ENCODE measurements at regions not wholly inside any gene's neighbourhood (a gene's known extent, or its start where the extent isn't known, plus 50 kb on each side); places are given as distances from the start of the nearest gene placed in this dataset.

- ATAC-seq (no peak), DNase-seq (no peak)
- Histone ChIP-seq H3K4me3 (no peak overlapping the region), H3K27ac (no peak overlapping the region), H3K4me1 (no peaks in the 10 kb centered on the region), H3K27me3 (no peaks in the 10 kb centered on the region), H3K9me3 (no peaks in the 10 kb centered on the region), H3K36me3 (no peaks in the 10 kb centered on the region)
- in situ Hi-C loops (cut with MboI; ENCODE audit: low sequenced_read_pairs in 4 of 4) = no loop called here
- TF ChIP-seq CTCF (IDR thresholded peaks at IDR 0.05 in 4 of 5, conservative IDR thresholded peaks at IDR 0.05 in 1 of 5) (no peak), POLR2A (IDR thresholded peaks at IDR 0.05) (no peak)
- intact Hi-C loops (cut with DNase I; ENCODE audit: low total_unique reads) = no loop called here
Measured at GRCh38 chr1:79207331-79207730, 200.8 kb upstream of the ADGRL4 start.

- Histone ChIP-seq H3K36me3 (no peaks in the 10 kb centered on the region), H3K27me3 (no peaks in the 10 kb centered on the region), H3K4me3 (no peak overlapping the region), H3K4me1 (no peaks in the 10 kb centered on the region), H3K9me3 (no peaks in the 10 kb centered on the region), H3K27ac (no peak overlapping the region)
- DNase-seq = no peak
- no peak for ATAC-seq
- intact Hi-C loops (cut with DNase I; ENCODE audit: low total_unique reads) (no loop called here), in situ Hi-C loops (cut with MboI; ENCODE audit: low sequenced_read_pairs in 4 of 4) (no loop called here)
- TF ChIP-seq POLR2A (IDR thresholded peaks at IDR 0.05) (no peak), CTCF (IDR thresholded peaks at IDR 0.05 in 4 of 5, conservative IDR thresholded peaks at IDR 0.05 in 1 of 5) (no peak)
Measured at GRCh38 chr1:79204779-79205479, 198.4 kb upstream of the ADGRL4 start.

- intact Hi-C loops (cut with DNase I; ENCODE audit: low total_unique reads) = loop anchor here (5.0 kb wide), 1 partner anchor 362 kb away; no protein-coding TSS in a partner anchor
- in situ Hi-C loops (cut with MboI; ENCODE audit: low sequenced_read_pairs in 4 of 4) = no loop called here
- no peak for ATAC-seq
Measured at GRCh38 chr1:79198832-79199231, 192.3 kb upstream of the ADGRL4 start.

GRCh38 chr1:79197421-79197820, 190.9 kb upstream of the ADGRL4 start:
- Histone ChIP-seq H3K4me3 (no peak overlapping the region), H3K36me3 (no peaks in the 10 kb centered on the region), H3K27ac (no peak overlapping the region), H3K4me1 (no peaks in the 10 kb centered on the region), H3K9me3 (no peaks in the 10 kb centered on the region), H3K27me3 (no peaks in the 10 kb centered on the region)
- in situ Hi-C loops (cut with MboI; ENCODE audit: low sequenced_read_pairs in 4 of 4) (no loop called here), intact Hi-C loops (cut with DNase I; ENCODE audit: low total_unique reads) (loop anchor here (5.0 kb wide), 1 partner anchor 360 kb away; no protein-coding TSS in a partner anchor)
- TF ChIP-seq CTCF (IDR thresholded peaks at IDR 0.05 in 4 of 5, conservative IDR thresholded peaks at IDR 0.05 in 1 of 5) = peak in 4 of 5 experiments; percentile 11 to 35 (median 20)
- no peak for TF ChIP-seq POLR2A (IDR thresholded peaks at IDR 0.05)
- DNase-seq = no peak
- no peak for ATAC-seq

More at GRCh38 chr1:79198832-79199231, 192.3 kb upstream of the ADGRL4 start:
- TF ChIP-seq POLR2A (IDR thresholded peaks at IDR 0.05) (no peak), CTCF (IDR thresholded peaks at IDR 0.05 in 4 of 5, conservative IDR thresholded peaks at IDR 0.05 in 1 of 5) (no peak)
- Histone ChIP-seq H3K9me3 (no peaks in the 10 kb centered on the region), H3K36me3 (no peaks in the 10 kb centered on the region), H3K4me3 (no peak overlapping the region), H3K27me3 (no peaks in the 10 kb centered on the region), H3K4me1 (no peaks in the 10 kb centered on the region), H3K27ac (no peak overlapping the region)
- no peak for DNase-seq
